M059J (cell line): ENCODE measurements at regions not wholly inside any gene's neighbourhood (a gene's known extent, or its start where the extent isn't known, plus 50 kb on each side); places are given as distances from the start of the nearest gene placed in this dataset.
A peak's percentile ranks its signal among the peaks of the same experiment; 100 is the strongest.
"Not testable (repeated sequence)": the region's sequence is repeated elsewhere in the genome, so short reads cannot be mapped to it uniquely, and the experiment has no call there.

Experiments
- DNase-seq: peaks from one replicate; pipeline ENCODE4 v3.0.0-alpha.2; 2012; ENCODE audit warnings: low read depth

- no peak for DNase-seq
Measured at GRCh38 chr2:49804111-49804510, 649.8 kb upstream of the FSHR start.

GRCh38 chr2:49801898-49802450 lies 647.7 kb upstream of the FSHR start:
- DNase-seq: no peak

DNA sequence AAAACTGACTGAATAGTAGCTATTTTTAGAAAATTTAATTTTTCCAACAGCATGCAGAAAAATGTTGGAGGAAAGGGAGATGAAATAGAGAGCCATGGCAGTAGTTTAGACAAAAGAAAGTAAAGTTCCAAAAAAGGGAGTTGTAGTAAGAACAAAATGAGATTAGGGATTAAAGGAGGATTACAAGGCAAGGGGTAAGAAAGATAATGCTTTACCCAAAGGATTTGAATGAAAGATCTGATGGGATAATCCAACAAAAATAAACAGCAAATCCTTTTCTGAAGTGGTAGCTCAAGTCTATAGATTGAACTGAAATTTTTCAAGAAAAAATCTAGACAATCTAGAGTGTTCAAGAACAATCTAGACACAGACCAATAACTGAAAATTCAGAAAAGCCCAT lies 644.3 kb upstream of the FSHR start:
- DNase-seq: no peak

GRCh38 chr2:49796266-49796665 lies 642.0 kb upstream of the FSHR start:
- peak; percentile 0 for DNase-seq

DNA sequence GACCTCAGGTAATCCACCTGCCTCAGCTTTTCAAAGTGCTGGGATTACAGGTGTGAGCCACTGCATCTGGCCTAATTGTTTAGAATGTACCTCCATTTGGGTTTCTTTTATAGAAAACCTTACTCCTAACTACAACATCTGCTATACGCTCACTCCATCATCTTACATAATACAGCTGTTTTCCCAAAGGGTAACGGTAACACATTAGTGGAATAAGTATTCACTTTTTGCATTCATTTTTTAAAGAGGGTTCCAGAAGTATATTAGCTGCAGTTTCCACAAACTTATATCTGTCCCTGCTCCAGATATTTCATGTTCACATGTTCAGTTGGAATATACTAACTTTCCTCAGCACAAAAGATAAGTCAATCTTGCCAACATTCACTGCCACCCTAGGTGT lies 640.1 kb upstream of the FSHR start:
- no peak for DNase-seq

GRCh38 chr2:49788300-49788699 lies 634.0 kb upstream of the FSHR start:
- no peak for DNase-seq

DNA sequence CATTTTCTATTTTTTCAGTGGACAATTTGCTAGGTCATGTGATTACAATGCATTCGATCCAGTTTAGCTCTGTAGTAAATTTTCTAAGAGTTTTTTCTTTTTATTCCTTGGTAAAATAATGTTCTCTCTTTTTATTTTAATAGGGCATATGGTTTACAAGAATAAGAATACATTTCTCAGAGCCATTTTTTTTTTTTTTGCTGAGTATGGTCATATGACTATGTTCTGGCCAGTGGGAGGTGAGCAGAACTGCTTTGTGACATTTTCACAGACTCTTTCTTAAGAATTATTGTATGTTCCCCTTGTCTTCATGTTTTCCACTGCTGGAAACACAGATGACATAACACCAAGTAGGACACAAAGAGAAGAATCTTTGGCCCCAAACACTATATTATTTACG lies 626.6 kb upstream of the FSHR start:
- DNase-seq: no peak

- no peak for DNase-seq
Measured at GRCh38 chr2:49772299-49772970, 618.1 kb upstream of the FSHR start.

GRCh38 chr2:49770919-49771318 lies 616.6 kb upstream of the FSHR start:
- peak; percentile 27 for DNase-seq

- DNase-seq: no peak
Measured at GRCh38 chr2:49767316-49767715, 613.0 kb upstream of the FSHR start.

DNA sequence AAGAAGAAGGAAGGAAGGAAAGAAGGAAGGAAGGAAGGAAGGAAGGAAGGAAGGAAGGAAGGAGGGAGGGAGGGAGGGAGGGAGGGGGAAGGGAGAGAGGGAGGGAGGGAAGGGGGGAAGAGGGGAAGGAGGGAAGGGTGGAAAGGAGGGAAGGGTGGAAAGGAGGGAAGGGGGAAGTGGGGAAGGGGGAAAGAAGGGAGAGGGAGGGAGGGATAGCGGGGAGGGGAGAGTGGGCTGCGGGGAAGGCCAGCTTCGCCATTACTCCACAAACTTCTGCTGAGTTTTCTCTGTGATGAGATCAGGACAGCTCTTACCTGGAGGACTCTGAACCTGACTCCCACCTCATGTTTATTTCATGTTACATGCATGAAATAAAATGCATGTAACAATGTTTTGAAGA lies 601.5 kb upstream of the FSHR start:
- DNase-seq: no peak

- DNase-seq: no peak
Measured at GRCh38 chr2:49754381-49754780, 600.1 kb upstream of the FSHR start.

- peak; percentile 20 for DNase-seq
Measured at GRCh38 chr2:49753344-49753985, 599.1 kb upstream of the FSHR start.

- no peak for DNase-seq
Measured at GRCh38 chr2:49737606-49738005, 583.3 kb upstream of the FSHR start.

DNA sequence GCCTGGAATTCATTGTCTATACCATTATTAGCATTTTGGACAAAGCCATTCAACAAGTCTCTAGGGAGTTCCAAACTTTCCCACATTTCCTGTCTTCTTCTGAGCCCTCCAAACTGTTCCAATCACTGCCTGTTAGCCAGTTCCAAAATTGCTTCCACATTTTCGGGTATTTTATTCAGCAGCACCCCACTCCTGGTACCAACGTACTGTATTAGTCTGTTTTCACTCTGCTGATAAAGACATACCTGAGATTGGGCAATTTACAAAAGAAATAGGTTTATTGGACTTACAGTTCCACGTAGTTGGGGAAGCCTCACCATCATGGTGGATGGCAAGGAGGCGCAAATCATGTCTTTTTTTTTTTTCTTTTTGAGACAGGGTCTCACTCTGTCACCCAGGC lies 578.6 kb upstream of the FSHR start:
- not testable (repeated sequence) for DNase-seq

DNA sequence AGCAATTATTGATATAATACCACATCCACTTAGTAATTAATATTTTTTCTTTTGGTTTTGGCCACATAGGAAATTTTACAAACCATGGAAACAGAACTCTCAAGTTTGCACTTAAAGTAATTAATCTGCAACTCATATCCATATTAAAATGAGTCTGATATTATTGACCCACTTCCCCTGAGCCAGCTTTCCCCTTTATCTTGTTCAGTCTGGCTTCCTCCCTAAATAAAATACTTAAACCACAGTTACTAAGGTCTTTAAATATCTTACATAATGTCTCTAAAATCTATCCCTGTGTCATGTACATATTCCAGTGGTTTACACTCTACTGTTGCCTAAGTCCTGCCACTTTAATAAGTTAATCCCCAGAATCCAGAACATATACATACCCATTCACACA lies 564.9 kb upstream of the FSHR start:
- DNase-seq: no peak

DNA sequence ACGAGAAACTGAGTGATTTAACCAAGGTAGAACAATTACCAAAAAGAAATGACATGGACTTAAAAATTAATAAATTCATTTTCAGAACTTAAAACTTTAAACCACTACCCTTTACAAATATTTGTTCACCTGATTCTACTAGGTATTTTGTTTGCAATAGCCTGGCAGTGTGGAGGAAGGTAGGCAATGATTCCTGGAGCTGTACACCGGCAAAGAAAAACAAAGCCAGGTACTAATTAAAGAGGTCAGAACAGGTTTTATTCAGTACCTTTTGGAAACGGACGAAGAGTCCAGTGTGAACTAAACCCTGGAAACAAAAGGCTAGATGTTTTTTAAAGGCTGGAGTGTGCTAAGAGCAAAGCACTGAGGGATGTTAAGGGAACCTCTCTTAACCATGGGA lies 561.3 kb upstream of the FSHR start:
- no peak for DNase-seq

DNA sequence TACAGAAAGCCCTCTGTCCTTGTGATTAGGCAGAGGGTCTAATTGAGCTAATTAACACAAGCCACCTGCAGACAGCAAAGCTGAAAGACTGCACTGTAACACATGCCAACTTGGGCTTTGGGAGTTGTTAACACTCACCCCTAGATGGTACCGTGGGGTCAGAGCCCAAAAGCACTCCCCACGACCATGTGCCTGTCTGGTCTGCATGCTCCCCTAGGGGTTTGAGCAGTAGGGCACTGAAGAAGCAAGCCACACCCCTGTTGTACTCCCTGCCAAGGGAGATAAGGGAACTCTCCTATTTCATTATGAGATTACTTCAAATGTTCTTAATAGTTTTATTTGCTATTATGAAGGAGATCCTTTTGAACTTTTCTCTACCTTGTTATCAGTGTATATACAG lies 560.1 kb upstream of the FSHR start:
- no peak for DNase-seq

- no peak for DNase-seq
Measured at GRCh38 chr2:49702740-49703139, 548.4 kb upstream of the FSHR start.

- DNase-seq: no peak
Measured at GRCh38 chr2:49693961-49694360, 539.6 kb upstream of the FSHR start.

DNA sequence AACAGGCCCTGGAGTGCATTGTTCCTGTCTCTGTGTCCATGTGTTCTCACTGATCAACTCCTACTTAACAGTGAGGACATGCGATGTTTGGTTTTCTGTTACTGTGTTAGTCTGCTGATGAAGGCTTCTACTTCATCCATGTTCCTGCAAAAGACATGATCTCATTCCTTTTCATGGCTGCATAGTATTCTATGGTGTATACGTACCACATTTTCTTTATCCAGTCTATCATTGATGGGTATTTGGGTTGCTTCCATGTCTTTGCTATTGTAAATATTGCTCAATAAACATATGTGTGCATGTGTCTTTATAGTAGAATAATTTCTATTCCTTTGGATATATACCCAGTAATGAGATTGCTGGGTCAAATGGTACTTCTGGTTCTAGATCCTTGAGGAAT lies 537.7 kb upstream of the FSHR start:
- not testable (repeated sequence) for DNase-seq

DNA sequence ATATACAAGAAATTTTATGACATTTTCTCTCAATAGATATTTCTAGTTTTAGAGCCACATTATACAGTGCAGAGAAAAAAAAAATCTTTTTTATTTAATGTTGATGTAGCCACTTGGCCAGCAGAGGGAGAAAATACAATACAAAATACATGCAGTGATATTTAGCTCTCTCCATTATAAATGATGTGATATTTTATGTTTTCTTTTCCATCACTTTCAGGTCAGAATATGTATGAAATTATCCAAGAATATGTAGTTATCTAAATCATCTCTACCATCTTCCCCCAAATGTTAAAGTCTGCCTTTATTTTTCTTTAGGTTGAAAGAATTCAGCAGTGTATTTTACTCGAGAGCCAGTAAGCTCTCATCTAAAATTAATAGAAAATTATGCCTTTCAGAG lies 533.6 kb upstream of the FSHR start:
- no peak for DNase-seq

DNA sequence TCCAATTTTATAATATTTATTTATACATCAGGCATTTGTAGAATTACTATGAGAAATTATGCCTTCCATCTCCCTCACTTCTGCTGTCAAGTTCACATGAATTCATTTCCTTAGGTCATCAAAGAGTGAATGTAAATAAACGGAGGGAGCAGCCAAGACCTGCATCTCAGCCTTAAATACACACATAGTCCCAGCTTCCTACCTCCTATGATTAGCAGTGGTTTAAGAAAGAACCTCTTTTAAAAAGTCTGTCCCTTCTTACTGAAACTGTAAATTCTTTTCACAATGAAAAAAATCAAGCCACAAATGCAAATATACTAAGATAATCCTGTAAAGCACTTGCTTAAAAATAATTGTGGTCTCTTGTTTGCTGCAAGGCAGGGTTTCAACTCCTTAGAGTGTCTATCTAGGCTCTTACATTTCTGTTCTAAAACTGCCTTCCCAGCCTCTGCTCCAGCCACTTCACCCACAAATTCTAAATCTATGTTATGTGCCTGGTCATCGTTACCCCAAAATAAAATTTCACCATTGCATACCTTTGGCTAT lies 532.7 kb upstream of the FSHR start:
- DNase-seq: no peak
